Stomach smooth muscle (tissue), 2 donors: ENCODE measurements at regions not wholly inside any gene's neighbourhood (a gene's known extent, or its start where the extent isn't known, plus 50 kb on each side); places are given as distances from the start of the nearest gene placed in this dataset.

Experiments
- H3K27ac ChIP-seq: one replicate; pipeline ENCODE4 v1.7.0; 2013; ENCODE audit warnings: mild to moderate bottlenecking, low read length, inconsistent platforms
- H3K27me3 ChIP-seq, 2 donors: one replicate each; pipeline ENCODE4 v1.7.0; 2013; ENCODE audit warnings: low read length in 2 of 2; ENCODE audit not compliant: insufficient read depth in 2 of 2, control insufficient read depth in 1 of 2
- H3K36me3 ChIP-seq, 2 donors: one replicate each; pipeline ENCODE4 v1.7.0; 2013; ENCODE audit warnings: low read length in 2 of 2; ENCODE audit not compliant: control insufficient read depth in 2 of 2, insufficient read depth in 2 of 2
- H3K4me1 ChIP-seq: one replicate; pipeline ENCODE4 v1.7.0; 2013; ENCODE audit warnings: low read length; ENCODE audit not compliant: control insufficient read depth, insufficient read depth
- H3K4me3 ChIP-seq, 2 donors: one replicate each; pipeline ENCODE4 v1.7.0; 2013; ENCODE audit warnings: low read length in 2 of 2
- H3K9ac ChIP-seq, 2 donors: one replicate each; pipeline ENCODE4 v1.7.0; 2013; ENCODE audit warnings: low read length in 2 of 2, mild to moderate bottlenecking in 1 of 2
- H3K9me3 ChIP-seq, 2 donors: one replicate each; pipeline ENCODE4 v1.7.0; 2013; ENCODE audit warnings: low read length in 2 of 2; ENCODE audit not compliant: control insufficient read depth in 2 of 2
- donor health status: healthy.
- donor health status: Pancreatic carcinoma.

GRCh38 chr17:70539132-70539924, 370.0 kb downstream of the KCNJ2 start:
- Histone ChIP-seq H3K4me3 (no peak overlapping the region), H3K27me3 (no peaks in the 10 kb centered on the region), H3K36me3 (no peaks in the 10 kb centered on the region), H3K4me1 (no peaks in the 10 kb centered on the region), H3K9me3 (no peaks in the 10 kb centered on the region), H3K27ac (no peak overlapping the region), H3K9ac (no peak overlapping the region)

GRCh38 chr17:70542876-70543275, 373.5 kb downstream of the KCNJ2 start:
- Histone ChIP-seq H3K27ac (no peak overlapping the region), H3K36me3 (no peaks in the 10 kb centered on the region), H3K27me3 (no peaks in the 10 kb centered on the region), H3K9me3 (no peaks in the 10 kb centered on the region), H3K4me1 (no peaks in the 10 kb centered on the region), H3K9ac (no peak overlapping the region), H3K4me3 (no peak overlapping the region)

- H3K9me3 ChIP-seq: no peaks in the 10 kb centered on the region
- no peak overlapping the region for H3K9ac ChIP-seq
- H3K27me3 ChIP-seq: no peaks in the 10 kb centered on the region
- no peak overlapping the region for H3K27ac ChIP-seq
- no peaks in the 10 kb centered on the region for H3K36me3 ChIP-seq
- H3K4me1 ChIP-seq: no peaks in the 10 kb centered on the region
- H3K4me3 ChIP-seq: no peak overlapping the region
Observed at GRCh38 chr17:70544317-70544716, 375.0 kb downstream of the KCNJ2 start.

GRCh38 chr17:70552230-70552981, 383.1 kb downstream of the KCNJ2 start:
- H3K4me3 ChIP-seq: no peak overlapping the region
- H3K9me3 ChIP-seq: no peaks in the 10 kb centered on the region
- no peak overlapping the region for H3K27ac ChIP-seq
- no peak overlapping the region for H3K9ac ChIP-seq
- no peaks in the 10 kb centered on the region for H3K4me1 ChIP-seq
- no peaks in the 10 kb centered on the region for H3K36me3 ChIP-seq
- H3K27me3 ChIP-seq: no peaks in the 10 kb centered on the region

GRCh38 chr17:70552982-70553334, 383.6 kb downstream of the KCNJ2 start:
- H3K4me1 ChIP-seq: no peaks in the 10 kb centered on the region
- no peak overlapping the region for H3K9ac ChIP-seq
- no peaks in the 10 kb centered on the region for H3K27me3 ChIP-seq
- no peaks in the 10 kb centered on the region for H3K36me3 ChIP-seq
- H3K4me3 ChIP-seq: no peak overlapping the region
- H3K27ac ChIP-seq: no peak overlapping the region
- H3K9me3 ChIP-seq: no peaks in the 10 kb centered on the region

GRCh38 chr17:70555723-70556122, 386.4 kb downstream of the KCNJ2 start:
- Histone ChIP-seq H3K36me3 (no peaks in the 10 kb centered on the region), H3K9ac (no peak overlapping the region), H3K27me3 (no peaks in the 10 kb centered on the region), H3K9me3 (no peaks in the 10 kb centered on the region), H3K27ac (no peak overlapping the region), H3K4me1 (no peaks in the 10 kb centered on the region), H3K4me3 (no peak overlapping the region)

GRCh38 chr17:70558821-70559220, 389.5 kb downstream of the KCNJ2 start:
- no peaks in the 10 kb centered on the region for H3K27me3 ChIP-seq
- H3K27ac ChIP-seq: no peak overlapping the region
- no peak overlapping the region for H3K9ac ChIP-seq
- no peaks in the 10 kb centered on the region for H3K4me1 ChIP-seq
- H3K9me3 ChIP-seq: no peaks in the 10 kb centered on the region
- H3K4me3 ChIP-seq: no peak overlapping the region
- no peaks in the 10 kb centered on the region for H3K36me3 ChIP-seq

GRCh38 chr17:70560471-70560870, 391.1 kb downstream of the KCNJ2 start:
- no peak overlapping the region for H3K27ac ChIP-seq

GRCh38 chr17:70562137-70562536, 392.8 kb downstream of the KCNJ2 start:
- no peak overlapping the region for H3K4me3 ChIP-seq
- no peak overlapping the region for H3K9ac ChIP-seq
- no peaks in the 10 kb centered on the region for H3K9me3 ChIP-seq
- H3K4me1 ChIP-seq: no peaks in the 10 kb centered on the region
- no peaks in the 10 kb centered on the region for H3K27me3 ChIP-seq
- H3K36me3 ChIP-seq: no peaks in the 10 kb centered on the region
- H3K27ac ChIP-seq: no peak overlapping the region

More at GRCh38 chr17:70560471-70560870, 391.1 kb downstream of the KCNJ2 start:
- Histone ChIP-seq H3K9ac (no peak overlapping the region), H3K36me3 (no peaks in the 10 kb centered on the region), H3K9me3 (no peaks in the 10 kb centered on the region), H3K4me3 (no peak overlapping the region), H3K27me3 (no peaks in the 10 kb centered on the region), H3K4me1 (no peaks in the 10 kb centered on the region)

- Histone ChIP-seq H3K27ac (no peak overlapping the region), H3K4me3 (no peak overlapping the region), H3K9me3 (no peaks in the 10 kb centered on the region), H3K4me1 (no peaks in the 10 kb centered on the region), H3K27me3 (no peaks in the 10 kb centered on the region), H3K36me3 (no peaks in the 10 kb centered on the region), H3K9ac (no peak overlapping the region)
Observed at GRCh38 chr17:70563281-70563820, 394.0 kb downstream of the KCNJ2 start.
